NCI-H748 treated with DMSO at 0.1 percent for 48 hours (cell line): ENCODE measurements at regions not wholly inside any gene's neighbourhood (a gene's known extent, or its start where the extent isn't known, plus 50 kb on each side); places are given as distances from the start of the nearest gene placed in this dataset.

Experiments
- DNase-seq: peaks from one replicate; lab custom pipeline; 2025; lab: John Stamatoyannopoulos, UW

DNA sequence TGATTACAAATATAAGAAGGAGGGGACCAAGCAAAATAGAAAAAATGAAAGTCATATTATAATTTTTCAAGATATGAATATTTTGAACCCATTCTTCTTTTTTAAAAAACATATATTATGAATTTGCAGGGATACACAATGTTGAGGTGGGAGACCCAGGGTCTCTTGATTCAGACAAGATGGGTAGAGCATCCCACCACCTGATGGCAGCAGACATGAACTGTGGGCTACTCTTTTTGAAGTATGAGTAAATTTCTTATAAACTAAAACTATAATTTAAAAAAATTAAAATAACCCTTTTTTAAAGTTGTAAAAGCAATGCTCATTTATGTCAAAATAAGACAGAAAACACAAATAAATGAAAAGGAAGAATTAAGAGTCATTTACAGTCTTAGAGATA, 202.7 kb upstream of the PRICKLE1 start:
- no peak for DNase-seq

DNA sequence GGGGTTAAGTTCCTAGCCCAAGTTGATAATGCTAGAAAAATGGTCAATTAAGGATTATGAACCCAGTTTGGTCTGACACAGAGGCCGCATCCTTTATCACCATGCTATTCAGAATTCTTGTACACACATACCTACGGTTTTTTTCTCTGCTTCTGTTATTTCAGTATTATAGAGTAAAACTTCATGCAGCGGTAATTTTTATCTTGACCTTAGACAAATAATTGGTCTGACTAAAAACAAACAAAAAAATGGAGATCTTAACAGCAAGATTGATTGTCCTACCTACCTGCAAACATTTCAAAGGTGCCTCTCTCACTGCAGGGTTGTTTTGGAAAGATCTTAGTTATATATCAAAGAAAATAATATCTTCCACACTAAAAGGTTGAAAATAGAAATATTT, 201.9 kb upstream of the PRICKLE1 start:
- no peak for DNase-seq

DNA sequence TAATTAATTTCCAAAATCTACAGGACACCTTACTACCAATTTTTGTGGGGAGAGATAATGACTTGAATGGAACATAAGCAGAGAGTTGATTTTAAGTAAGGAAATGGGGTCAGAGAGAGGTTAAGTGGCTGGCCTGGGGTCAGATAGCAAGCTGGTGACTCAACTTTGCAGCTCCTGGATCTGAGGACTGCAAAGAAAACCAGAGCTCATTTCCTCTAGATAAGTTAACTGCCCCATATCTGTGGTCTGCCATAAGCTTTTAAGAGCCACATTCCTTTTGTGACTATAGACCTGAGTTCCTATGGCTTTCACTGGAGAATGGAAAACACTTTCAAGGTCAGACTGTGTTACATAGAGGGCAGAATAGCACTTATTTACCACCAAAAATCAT, 201.2 kb upstream of the PRICKLE1 start:
- DNase-seq, result no peak

DNA sequence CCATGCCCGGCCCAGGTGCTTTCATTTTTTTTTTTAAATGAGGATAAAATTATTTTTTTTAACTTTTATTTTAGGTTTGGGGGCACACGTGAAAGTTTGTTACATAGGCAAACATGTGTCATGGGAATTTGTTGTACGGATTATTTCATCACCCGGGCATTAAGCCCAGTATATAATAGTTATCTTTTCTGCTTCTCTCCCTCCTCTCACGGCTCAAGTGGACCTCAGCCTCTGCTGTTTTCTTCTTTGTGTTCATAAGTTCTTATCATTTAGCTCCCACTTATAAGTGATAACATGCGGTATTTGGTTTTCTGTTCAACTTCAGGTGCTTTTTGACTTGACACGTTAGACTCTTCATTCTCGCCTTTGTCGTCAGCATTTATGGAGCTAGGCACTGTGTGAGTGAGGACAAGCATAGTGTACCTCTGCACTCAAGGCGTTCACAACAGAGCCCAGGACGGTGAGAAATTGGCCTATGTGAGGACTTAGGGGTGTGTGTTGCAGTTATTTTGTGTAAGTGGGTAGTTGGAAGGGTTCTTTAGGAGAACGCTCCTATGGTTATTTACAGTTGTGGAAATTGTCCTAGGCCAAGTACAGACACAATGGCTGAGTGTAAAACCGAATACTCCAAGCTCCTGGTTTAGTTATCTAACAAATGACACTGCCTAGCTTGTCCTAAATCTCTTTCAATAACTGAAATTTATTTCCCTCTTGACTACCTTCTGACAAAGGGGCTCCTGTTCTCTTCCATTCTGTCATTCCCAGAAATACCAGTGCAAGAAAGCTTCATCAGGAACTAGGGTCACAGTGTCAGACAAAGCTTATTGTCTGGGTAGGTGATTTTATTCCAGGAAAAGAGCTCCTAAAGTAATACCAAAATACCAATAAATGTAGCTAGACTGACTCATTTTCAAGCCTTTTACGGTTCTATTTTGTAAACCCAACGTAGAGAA, 200.5 kb upstream of the PRICKLE1 start:
- no peak for DNase-seq

DNA sequence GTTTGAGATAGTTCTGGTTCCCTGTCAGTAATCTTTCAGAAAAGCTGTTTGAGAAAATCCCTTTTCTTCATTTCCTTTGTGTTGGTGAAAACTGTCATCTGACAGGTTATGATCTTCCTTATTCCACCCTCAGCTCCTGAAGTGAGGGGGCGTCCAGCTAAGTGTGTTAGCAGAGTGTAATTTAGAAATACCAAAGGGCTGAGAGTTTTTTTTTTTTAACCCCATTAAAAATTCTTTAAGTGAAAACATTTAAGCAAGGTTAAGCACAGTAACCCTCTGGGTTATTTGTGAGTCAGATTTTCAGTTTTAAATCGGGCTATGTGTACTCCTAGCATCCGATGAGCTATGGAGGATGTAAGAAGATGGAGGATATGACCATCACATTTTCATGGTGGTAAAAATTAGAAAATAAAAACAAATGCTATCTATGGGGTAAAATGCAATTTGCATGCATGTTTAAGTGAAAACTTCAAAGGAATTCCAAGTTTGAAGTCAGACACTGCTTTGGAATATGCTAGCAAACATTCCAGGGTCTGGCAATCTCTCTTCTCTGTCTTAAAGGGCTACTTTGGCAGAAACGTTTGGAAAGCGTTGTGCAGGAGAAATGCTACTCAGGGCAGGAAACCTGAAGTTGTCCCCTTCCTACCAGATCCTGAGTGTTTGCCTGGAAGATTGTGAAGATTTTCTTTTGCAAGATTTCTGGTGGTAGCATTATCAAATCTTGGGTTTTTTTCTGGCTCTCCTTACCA, 197.0 kb upstream of the PRICKLE1 start:
- DNase-seq, result no peak

DNA sequence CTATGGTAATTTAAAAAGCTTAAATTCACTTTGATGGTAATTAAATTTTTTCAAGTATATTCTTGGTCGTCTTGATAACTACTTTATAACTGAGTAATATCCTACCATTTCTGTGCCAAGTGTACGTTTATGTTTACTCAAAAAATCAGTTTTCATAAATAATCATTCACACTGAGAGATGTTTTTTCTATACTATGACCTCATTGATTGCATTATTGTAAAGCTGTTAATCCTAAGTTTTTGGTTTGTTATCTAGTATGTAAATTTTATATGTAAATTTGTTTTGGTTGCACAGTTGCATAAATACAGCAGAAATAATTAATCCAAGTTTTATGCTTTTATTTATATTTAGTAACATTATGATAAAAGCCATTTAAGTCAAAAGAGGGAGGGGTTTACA, 196.4 kb upstream of the PRICKLE1 start:
- no peak for DNase-seq

DNA sequence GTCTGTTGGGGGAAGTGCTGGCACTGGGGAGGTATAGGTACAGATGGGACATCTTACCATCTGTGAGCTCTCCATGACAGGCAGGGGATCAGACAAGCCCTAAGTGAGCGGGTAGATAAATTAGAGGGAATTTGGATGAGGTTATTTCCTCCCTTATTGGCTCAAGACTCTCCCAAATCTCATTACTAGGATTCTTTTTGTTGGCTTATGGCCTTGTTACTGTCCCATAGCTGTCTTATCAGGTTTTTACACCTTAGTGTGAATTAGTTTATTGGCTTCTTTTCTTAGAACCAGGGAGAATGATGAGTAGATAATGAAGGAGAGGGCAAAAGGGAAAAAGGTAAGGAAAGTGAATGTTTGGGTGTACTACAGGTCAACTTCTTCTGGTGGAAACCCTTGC, 191.1 kb upstream of the PRICKLE1 start:
- no peak for DNase-seq

DNA sequence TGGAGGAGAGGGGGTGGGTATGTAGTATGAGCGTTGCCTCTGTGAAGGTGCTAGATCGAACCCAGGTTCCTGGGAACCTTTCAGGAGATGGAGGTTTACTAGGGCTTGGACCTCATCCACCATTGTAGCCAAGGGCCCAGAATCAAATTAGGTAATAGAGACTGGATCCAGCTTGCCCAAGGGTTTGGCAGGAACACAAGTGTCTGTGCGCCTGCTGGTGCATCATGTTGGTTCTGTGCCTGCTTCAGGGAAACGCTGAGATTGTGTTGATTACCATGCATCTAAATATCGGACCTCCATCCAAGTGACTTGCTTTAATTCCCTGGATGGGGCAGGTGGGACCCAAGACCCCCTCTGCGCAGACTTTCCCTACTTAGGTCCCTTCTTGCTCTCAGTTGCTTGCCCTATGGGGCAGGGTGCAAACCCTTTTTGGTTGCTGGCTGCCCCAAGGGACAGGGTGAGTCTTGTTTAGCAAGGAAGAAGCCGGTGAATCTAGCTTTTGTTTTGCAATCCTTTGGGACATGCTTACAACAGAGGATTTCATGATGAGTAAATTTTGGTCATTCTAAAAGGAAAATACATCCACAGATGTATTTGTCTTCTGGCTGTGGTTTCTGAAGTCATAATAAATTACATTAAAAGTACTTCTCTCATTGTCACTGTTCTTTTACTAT, 189.8 kb upstream of the PRICKLE1 start:
- DNase-seq, result no peak

DNA sequence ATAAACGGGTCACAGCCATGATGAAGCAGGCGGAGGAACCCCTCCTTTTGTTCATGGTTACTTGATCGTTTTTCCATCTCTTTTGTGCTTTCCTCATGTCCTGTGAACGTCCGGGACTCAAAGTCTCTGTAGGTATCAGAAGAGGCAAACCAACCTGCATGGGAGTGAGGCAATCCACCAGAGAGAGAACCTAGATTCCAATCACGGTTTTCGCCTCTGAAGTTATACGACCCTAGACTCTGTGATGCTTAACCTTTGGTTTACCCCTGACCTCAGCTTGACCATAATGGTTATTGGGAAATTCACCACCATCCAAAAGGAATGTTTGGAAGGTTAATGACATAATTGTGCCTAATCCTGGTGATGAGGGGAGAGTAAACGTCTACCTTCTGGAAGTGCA, 186.8 kb upstream of the PRICKLE1 start:
- no peak for DNase-seq

DNA sequence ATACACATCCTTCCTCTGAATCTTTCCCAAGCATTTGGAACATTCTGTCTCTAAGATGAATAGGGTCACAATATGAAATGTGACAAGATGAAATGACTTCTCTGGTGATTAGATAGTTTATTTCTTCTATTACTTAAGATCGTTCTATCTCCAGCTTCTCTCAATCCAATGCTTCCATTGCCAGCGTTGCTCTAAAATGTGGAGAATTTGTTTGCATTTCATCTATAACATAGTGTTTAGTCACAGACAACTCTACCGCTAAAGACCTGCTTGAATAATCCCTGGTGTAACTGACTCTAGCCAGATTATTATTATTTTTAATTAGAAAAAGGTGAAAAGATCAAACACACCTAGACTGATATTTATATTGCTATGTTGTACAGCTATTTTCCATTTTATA, 184.7 kb upstream of the PRICKLE1 start:
- no peak for DNase-seq

DNA sequence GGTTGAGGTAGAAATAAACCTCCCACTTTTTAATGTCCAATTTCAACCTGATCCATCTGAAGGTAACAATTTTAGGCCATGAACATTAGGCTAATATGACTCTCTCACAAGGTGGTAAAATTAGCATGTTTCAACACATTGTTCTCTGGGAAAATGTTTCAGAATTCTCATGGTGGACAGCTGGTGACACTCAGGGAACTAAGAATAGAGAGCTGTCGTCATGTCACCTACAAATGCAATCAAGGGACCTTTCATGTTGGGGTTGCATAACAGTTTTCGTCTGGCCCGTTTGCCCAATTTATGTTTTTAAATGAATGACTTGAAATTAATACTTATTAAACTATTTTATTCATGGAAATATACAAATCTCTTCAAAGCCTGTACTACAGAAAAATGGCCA, 180.7 kb upstream of the PRICKLE1 start:
- no peak for DNase-seq

DNA sequence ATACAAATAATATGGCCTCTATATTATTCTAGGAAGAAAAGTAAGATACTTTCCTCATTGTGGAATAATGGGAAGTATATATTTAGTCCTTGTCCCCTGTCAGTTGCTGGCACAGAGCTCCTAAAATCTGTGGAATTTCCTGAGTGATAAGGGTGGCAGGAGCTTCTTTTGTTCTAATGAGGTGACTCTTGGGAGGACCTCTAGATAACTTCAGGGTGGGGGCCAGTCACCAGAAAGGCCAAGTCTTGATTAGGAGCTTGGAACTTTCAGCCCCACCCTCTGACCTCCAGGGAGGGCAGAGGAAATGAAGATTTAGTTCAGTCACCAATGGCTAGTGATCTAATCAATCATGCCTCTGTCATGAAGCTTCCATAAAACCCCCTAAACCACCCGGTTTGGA, 179.9 kb upstream of the PRICKLE1 start:
- no peak for DNase-seq

DNA sequence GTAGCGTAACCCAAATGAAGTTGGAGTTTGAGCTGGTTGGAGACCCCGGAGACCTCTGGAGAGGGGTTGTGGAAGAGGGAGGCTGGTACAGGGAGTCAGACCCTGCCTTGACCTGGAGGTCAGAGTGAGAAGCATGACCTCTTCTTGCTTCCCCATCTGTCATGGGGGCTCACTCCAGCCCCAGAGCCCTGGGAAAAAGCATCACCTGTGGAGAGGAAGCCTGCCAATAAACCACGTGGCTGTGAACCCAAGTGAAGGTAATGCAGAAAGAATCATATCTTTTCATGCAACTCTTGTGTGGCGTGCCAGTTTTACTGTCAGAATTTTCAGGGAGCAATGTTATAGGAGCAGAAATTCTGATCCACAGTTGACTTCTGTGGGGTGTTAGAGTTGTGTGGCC, 178.5 kb upstream of the PRICKLE1 start:
- DNase-seq, result no peak

DNA sequence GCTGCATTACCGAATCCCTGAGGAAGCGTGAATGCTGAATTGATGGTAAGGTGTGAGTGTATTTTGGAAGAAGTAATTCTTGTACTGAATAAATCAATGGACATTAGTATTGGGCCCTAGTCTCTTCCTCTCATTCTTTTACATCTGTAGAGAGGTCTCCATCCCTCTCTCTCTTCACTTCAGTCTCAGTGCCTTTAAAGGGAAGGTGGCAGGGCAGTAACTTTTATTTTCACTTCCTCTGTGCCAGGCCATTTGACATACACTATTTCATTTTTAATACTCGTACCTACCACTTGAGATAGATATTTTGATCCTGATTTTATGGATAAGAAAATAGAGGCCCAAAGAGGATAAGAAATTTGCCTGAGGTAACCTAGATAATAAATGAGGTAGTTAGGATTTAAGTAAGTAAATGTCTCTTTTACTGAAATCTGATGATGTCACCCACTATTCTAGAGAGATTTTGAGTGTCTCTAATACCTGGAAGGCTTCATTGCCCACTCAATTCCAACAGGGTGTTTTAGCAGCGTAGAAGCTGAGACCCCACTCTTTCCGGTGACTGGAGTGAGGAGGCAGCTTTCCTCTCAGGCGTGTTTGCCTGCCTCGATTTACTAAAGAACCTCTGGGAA, 177.9 kb upstream of the PRICKLE1 start:
- no peak for DNase-seq

DNA sequence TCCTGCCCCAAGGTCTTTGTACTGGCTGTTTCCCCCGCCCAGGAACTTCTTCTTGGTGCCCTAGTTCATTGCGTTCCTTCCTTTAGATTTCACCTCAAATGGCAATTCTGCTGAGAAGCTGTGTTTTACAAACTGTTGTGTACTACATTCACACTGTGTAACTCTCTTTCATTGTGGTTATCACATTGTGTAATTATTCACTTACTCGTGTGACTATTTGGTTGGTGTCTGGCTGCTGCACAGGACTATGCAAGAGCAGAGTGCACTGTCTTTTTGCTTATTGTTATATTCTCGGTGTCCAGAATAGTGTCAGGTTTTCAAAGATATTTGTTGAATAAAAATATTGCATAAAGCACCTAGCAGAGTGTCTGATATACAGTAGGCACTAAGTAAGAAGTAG, 177.2 kb upstream of the PRICKLE1 start:
- DNase-seq, result no peak

DNA sequence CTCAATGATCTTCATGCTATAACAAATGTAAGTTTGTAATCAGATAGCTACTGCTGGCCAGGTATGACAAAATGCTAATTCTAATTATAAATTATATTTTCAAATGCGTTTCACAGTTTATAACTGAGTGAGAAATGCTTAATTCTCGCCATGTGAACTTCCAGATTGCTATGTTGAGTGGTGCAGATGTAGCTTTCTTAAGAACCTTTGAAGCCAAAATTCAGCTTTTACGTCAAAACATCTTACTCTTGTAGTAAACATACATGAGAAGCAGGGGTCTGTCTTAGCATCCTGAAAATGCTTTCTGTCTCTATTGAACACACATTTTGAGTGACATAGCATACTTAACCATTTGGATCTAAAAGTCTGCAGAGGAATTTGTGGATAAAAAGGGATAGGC, 176.5 kb upstream of the PRICKLE1 start:
- DNase-seq, result no peak

DNA sequence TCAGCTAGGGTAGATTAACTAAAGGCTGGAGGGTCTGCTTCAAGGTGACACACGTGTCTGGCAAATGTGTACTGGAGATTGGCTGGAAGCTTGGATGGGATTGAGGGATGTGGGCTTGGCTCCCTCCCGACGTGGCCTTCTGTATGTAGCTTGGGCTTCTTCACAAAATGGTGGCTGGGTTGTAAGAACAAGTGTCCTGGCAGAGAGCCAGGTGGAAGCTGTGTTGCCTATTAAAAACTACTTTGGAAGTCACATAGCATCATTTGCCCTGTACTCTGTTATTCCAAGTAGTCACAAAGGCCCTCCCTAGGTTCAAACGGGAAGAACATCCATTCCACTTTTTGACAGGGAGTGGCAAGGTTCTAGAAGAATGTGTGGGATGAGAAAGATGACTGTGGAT, 174.1 kb upstream of the PRICKLE1 start:
- DNase-seq, result no peak

DNA sequence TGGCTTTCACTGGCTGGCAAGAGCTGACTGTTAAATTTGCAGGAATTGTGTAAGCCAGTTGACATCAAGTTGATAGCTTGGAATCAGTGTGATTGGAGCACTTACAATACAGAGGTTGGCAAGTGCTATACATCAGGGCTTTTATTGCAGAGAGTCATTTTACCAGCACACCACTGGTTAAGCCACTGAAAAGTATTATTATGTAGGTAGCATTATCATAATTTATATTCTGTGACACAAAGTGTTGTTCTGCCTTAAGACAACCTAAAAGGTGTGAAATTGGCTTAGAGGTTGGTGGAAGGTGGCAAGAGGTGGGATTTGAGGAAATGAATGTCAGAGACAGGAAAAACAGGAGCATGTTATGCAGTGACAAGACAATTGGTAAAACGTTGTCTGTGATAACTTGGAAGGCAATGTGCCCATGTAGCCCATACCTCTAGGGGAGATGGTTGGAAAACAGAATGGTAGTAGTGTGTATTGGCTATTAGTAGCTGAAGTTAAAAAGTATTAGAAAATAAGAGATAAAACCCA, 172.9 kb upstream of the PRICKLE1 start:
- no peak for DNase-seq

DNA sequence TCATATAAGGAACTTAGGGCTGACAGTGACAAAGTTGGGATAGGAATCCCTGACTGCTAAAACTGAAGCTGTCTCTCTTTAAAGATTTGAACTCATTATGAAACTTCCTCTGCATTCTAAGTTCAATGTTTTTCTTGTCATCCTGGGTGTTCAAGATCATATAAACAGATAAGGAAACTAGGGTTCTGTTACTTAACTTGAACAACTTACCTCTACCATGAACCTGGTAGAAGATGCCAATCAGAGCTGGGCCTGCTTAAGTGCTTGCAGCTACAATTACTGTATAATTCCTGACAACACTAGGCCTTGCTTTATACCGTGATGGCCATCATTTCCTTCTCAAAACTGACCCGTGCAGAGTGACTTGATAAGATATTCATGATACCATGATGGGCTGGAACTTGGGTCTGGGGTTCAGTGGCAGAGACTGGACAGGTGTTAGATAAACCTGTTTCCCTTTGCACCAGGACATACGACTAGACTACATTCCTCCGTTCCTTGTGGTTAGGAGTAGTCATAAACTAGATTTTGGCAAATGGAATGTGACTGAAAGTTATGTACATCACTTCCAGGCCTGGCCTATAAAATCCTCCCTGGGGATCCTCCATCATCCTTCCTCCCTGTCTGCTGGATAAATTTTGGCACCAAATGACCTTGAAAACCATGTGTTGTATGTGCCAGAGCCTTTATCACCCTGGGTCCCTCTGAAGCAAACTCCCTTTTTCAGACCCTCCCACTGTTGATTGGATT, 172.2 kb upstream of the PRICKLE1 start:
- DNase-seq, result no peak

DNA sequence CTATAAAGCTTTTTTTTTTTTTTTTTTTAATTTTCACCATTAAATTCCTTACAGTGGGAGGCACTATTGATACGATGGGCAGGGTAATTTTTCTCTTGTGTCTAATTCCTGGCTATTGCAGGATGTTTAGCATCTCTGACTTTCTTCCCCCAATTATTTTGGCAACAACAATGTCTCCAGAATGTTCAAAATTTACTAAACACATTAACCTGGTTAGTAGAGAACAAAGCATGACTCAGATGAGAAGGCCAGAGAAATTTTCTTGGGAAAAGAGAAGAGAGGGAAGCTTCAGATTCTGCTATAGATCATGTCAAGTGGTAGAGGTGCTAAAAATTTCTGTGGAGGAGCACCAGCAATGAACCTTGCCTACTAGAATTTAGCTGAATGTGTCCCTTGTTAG, 171.5 kb upstream of the PRICKLE1 start:
- DNase-seq, result no peak

DNA sequence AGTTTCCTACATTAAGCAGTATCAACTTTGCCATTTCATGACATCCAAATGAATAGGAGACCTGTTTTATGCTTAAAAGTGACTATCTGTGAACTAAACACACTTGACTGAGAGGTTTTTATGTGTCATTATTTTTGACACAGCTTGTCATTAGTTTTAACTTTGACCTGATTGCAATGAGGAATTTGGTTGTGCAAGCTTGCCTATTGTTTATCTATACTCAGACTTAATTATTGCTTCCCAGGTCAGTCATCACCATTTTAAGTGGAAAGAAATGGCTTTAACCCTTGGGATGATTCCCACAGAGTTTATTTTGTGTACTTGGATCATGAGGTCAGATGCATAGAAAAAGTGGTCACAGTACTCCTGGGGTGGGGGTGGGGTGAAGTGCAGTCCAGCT, 171.0 kb upstream of the PRICKLE1 start:
- no peak for DNase-seq
